Mesothelial cell of epicardium (in vitro differentiated cells): ENCODE measurements at regions not wholly inside any gene's neighbourhood (a gene's known extent, or its start where the extent isn't known, plus 50 kb on each side); places are given as distances from the start of the nearest gene placed in this dataset.
A peak's percentile ranks its signal among the peaks of the same experiment; 100 is the strongest.

Experiments
- DNase-seq, 2 experiments: peaks; one replicate each; pipeline ENCODE4 v3.0.0; 2021; ENCODE audit warnings: low spot score in 2 of 2; ENCODE audit not compliant: unreplicated experiment in 2 of 2
- H3K27ac Mint-ChIP-seq: 2 replicates; pipeline ENCODE4 v1.8.0; 2021; ENCODE audit warnings: mixed read lengths
- H3K27me3 Mint-ChIP-seq: 2 replicates; pipeline ENCODE4 v1.8.0; 2021; ENCODE audit warnings: low read depth, mixed read lengths
- H3K36me3 Mint-ChIP-seq: 2 replicates; pipeline ENCODE4 v1.8.0; 2021; ENCODE audit warnings: mixed read lengths
- H3K4me1 Mint-ChIP-seq: 2 replicates; pipeline ENCODE4 v1.8.0; 2021; ENCODE audit warnings: mixed read lengths
- H3K4me3 Mint-ChIP-seq: 2 replicates; pipeline ENCODE4 v1.8.0; 2021; ENCODE audit warnings: mild to moderate bottlenecking, moderate library complexity, mixed read lengths
- H3K9me3 Mint-ChIP-seq: 2 replicates; pipeline ENCODE4 v1.8.0; 2021; ENCODE audit warnings: mixed read lengths
- CTCF ChIP-seq: fragments of 200-600 bp; sonication (generic); IDR thresholded peaks from one replicate; pipeline ENCODE4 v1.5.0; 2021; ENCODE audit warnings: antibody characterized with exemption; ENCODE audit not compliant: unreplicated experiment

- no peaks in the 10 kb centered on the region for H3K36me3 Mint-ChIP-seq
- TF ChIP-seq CTCF = no peak
- H3K27me3 Mint-ChIP-seq = no peaks in the 10 kb centered on the region
- no peak overlapping the region for H3K4me3 Mint-ChIP-seq
- DNase-seq = no peak
- H3K27ac Mint-ChIP-seq = no peak overlapping the region
- H3K9me3 Mint-ChIP-seq = peaks cover 4% of the 10 kb centered on the region
- peaks cover 14% of the 10 kb centered on the region for H3K4me1 Mint-ChIP-seq
Observed at GRCh38 chr2:150100336-150100735, 387.1 kb downstream of the RND3 start.

GRCh38 chr2:150099805-150100204 lies 387.7 kb downstream of the RND3 start:
- no peak for DNase-seq
- Mint-ChIP-seq H3K27ac (no peak overlapping the region), H3K36me3 (no peaks in the 10 kb centered on the region), H3K4me1 (peaks cover 14% of the 10 kb centered on the region), H3K27me3 (no peaks in the 10 kb centered on the region), H3K4me3 (no peak overlapping the region), H3K9me3 (no peaks in the 10 kb centered on the region)
- no peak for TF ChIP-seq CTCF

DNA sequence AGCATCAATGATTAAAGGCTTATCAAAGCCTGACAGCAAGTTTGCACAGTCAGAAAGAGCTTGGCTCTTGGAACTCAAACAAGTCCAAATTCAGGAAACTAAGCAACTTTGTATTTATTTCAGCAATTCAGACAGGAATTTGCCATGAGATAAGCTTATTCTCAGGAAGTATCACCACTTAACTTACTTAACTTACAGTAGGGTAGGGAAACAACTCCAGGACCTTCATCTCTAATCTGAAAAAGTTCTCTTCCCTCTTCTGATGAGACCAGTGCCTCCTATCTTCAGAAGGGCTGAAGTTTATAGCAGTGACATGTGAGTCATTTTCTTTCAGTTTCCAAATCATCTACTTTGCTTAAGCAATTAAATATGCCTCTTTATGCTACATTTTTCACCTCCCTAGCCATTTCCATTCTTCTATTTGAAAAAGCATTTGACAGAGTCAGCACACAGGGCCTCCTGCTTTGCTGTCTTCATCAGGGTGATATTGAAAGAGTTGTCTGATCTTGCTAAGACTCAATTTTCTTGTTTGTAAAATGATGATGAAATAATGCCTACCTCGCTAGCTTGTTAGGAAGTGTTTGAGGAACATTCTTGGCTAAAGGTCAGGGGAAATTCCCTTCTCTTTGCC lies 389.5 kb downstream of the RND3 start:
- H3K4me1 Mint-ChIP-seq = peaks cover 14% of the 10 kb centered on the region
- no peaks in the 10 kb centered on the region for H3K9me3 Mint-ChIP-seq
- no peak overlapping the region for H3K4me3 Mint-ChIP-seq
- no peak for TF ChIP-seq CTCF
- no peak for DNase-seq
- H3K27ac Mint-ChIP-seq = peak overlapping the region; percentile 39
- no peaks in the 10 kb centered on the region for H3K27me3 Mint-ChIP-seq
- H3K36me3 Mint-ChIP-seq = no peaks in the 10 kb centered on the region

- no peak for TF ChIP-seq CTCF
- no peak for DNase-seq
- no peaks in the 10 kb centered on the region for H3K27me3 Mint-ChIP-seq
- no peak overlapping the region for H3K27ac Mint-ChIP-seq
- peaks cover 14% of the 10 kb centered on the region for H3K4me1 Mint-ChIP-seq
- H3K4me3 Mint-ChIP-seq = no peak overlapping the region
- H3K36me3 Mint-ChIP-seq = no peaks in the 10 kb centered on the region
- H3K9me3 Mint-ChIP-seq = no peaks in the 10 kb centered on the region
Observed at GRCh38 chr2:150097402-150097801, 390.1 kb downstream of the RND3 start.

- H3K36me3 Mint-ChIP-seq = no peaks in the 10 kb centered on the region
- no peak for TF ChIP-seq CTCF
- H3K4me1 Mint-ChIP-seq = peaks cover 14% of the 10 kb centered on the region
- H3K27me3 Mint-ChIP-seq = no peaks in the 10 kb centered on the region
- H3K27ac Mint-ChIP-seq = no peak overlapping the region
- no peak overlapping the region for H3K4me3 Mint-ChIP-seq
- DNase-seq = no peak
- H3K9me3 Mint-ChIP-seq = no peaks in the 10 kb centered on the region
Observed at GRCh38 chr2:150095361-150096095, 391.9 kb downstream of the RND3 start.
